Heart left ventricle (tissue), 13 donors: ENCODE measurements at regions not wholly inside any gene's neighbourhood (a gene's known extent, or its start where the extent isn't known, plus 50 kb on each side); places are given as distances from the start of the nearest gene placed in this dataset.

ENCODE experiments used
- CTCF ChIP-seq, 12 donors: fragments of 200-600 bp; sonication (generic) in 4 of 12; IDR thresholded peaks; one replicate each; pipeline versions ENCODE4 v1.5.0 to v1.8.0; 2018 to 2022; ENCODE audit warnings: antibody characterized with exemption in 12 of 12, mild to moderate bottlenecking in 5 of 12
- POLR2A ChIP-seq, 2 donors: fragments of 450-650 bp; IDR thresholded peaks; one replicate each; pipeline ENCODE4 v1.6.1; 2017; ENCODE audit warnings: antibody characterized with exemption in 2 of 2, mild to moderate bottlenecking in 2 of 2, moderate library complexity in 2 of 2
- donor health status: ischemic (EF 13 %, LVEDD 7.1; RV severe dilation, severe dysfunction).
- donor health status: DM: no; HTN: yes; CAD: no.
- donor health status: DM: no; HTN: no; CAD: no.
- donor health status: ischemic (EF 25% LVEDD 6.9; RV normal size, moderate dysfunction).
- donor health status: ischemic (EF 25% LVEDD 5.7; RV mildly dilated, moderate dysfunction).
- donor health status: ischemic (EF 35%, LVEDD 5.7; RV mildly dilated, moderate dysfunction).
- donor health status: nonischemic (EF 11% LVEDD 7.7; RV severe dilation, severe dysfunction).
- donor health status: DM: yes; HTN: yes; CAD: no.
- donor health status: PGD.
- donor health status: ischemic (EF 29% LVEDD 5.4; RV normal size, mild dysfunction).
- donor health status: nonischemic (EF 23%, LVEDD 6.1; RV moderate dilation, normal function).

- TF ChIP-seq CTCF (IDR thresholded peaks at IDR 0.05), result no peak
- TF ChIP-seq POLR2A (IDR thresholded peaks at IDR 0.05), result no peak
These were observed 75.2 kb upstream of the SLC25A48 start for GRCh38 chr5:135759149-135759784.
